ENCODE measurements at regions not wholly inside any gene's neighbourhood (a gene's known extent, or its start where the extent isn't known, plus 50 kb on each side); places are given as distances from the start of the nearest gene placed in this dataset.
"Not testable (repeated sequence)": the region's sequence is repeated elsewhere in the genome, so short reads cannot be mapped to it uniquely, and the experiment has no call there.

DNA sequence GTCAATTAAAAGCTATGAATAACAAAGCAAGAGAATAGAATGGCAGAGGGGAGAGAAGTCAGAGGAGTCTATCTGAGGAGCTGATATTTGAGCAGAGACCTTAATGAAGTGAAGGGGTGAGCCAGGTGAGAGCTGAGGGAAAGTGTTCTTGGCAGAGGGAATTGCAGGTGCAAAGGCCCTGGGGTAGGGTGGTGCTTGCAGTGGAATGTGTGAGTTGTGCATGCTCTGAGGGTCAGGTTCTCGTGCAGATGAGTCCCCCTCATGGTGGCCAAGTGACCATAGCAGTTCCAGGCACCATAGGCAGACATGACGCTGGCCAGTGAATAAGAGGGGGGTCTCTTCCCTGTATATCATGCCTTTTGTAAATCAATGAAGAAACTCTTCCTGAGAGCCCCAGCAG is 58.9 kb upstream of the ALX4 start:
- Histone ChIP-seq H3K23ac (ENCODE audit: insufficient read length, low read depth, low read length) (no peak overlapping the region), H3K14ac (ENCODE audit: insufficient read depth, low read length) (no peak overlapping the region), H3K4ac (ENCODE audit: low read depth, low read length) (no peak overlapping the region), H3K4me2 (ENCODE audit: insufficient read depth, insufficient read length, low read length) (no peak overlapping the region), H4K8ac (replicated peaks; ENCODE audit: insufficient read length, low read depth, low read length) (no peak overlapping the region), H3T11ph (ENCODE audit: low read length) (no peak overlapping the region), H3K9me3 (ENCODE audit: control insufficient read depth, low read depth, low read length) (no peaks in the 10 kb centered on the region), H3K79me2 (ENCODE audit: insufficient read depth, low read length) (no peaks in the 10 kb centered on the region), H3K9ac (ENCODE audit: extremely low read depth, insufficient read length, low read length) (no peak overlapping the region), H2BK120ac (ENCODE audit: low read depth, low read length, poor library complexity, severe bottlenecking) (no peak overlapping the region), H4K91ac (ENCODE audit: insufficient read length, low read depth, low read length) (no peak overlapping the region), H2AK5ac (ENCODE audit: insufficient read length, low read length) (no peak overlapping the region), H2BK15ac (ENCODE audit: low read depth, low read length) (no peak overlapping the region), H3K27ac (ENCODE audit: insufficient read length, low read depth, low read length) (no peak overlapping the region), H2BK5ac (ENCODE audit: insufficient read length, low read length) (no peak overlapping the region), H3K79me1 (ENCODE audit: insufficient read depth, low read depth, low read length, poor library complexity, severe bottlenecking) (no peaks in the 10 kb centered on the region), H3K18ac (ENCODE audit: insufficient read length, low read depth, low read length) (no peak overlapping the region), H2AFZ (ENCODE audit: low read length) (no peak overlapping the region), H3K56ac (ENCODE audit: insufficient read length, low read depth, low read length) (no peak overlapping the region), H2BK20ac (ENCODE audit: low read depth, low read length, poor library complexity, severe bottlenecking) (no peak overlapping the region), H3K4me1 (ENCODE audit: insufficient read depth, low read length) (no peaks in the 10 kb centered on the region), H3K23me2 (ENCODE audit: insufficient read length, low read depth, low read length, poor library complexity, severe bottlenecking) (no peaks in the 10 kb centered on the region), H4K5ac (ENCODE audit: insufficient read length, low read depth, low read length) (no peak overlapping the region), H4K20me1 (ENCODE audit: control insufficient read depth, insufficient read depth, insufficient read length) (no peaks in the 10 kb centered on the region), H2BK12ac (ENCODE audit: insufficient read length, low read depth, low read length) (no peak overlapping the region), H3K27me3 (ENCODE audit: insufficient read depth, low read length) (no peaks in the 10 kb centered on the region)
- H3K36me3 Mint-ChIP-seq (ENCODE audit: insufficient read depth in 1 of 3, low read depth in 3 of 3) = no peaks in the 10 kb centered on the region
- peaks cover 10% of the 10 kb centered on the region for H3K27me3 Mint-ChIP-seq (ENCODE audit: low read depth)
- no CpG with 5 or more reads among the region's 2 CpGs for WGBS (ENCODE audit: extremely low coverage, insufficient read length, low lambda C conversion rate)
- DNase-seq = no peak
- no peak overlapping the region for H3K4me3 Mint-ChIP-seq
- no peaks in the 10 kb centered on the region; a peak in 1 of 5 replicates for H3K9me3 Mint-ChIP-seq
- no peak overlapping the region for H3K27ac Mint-ChIP-seq
- peaks cover 24 to 30% of the 10 kb centered on the region in 2 experiments for H3K4me1 Mint-ChIP-seq
- TF ChIP-seq CTCF (conservative IDR thresholded peaks at IDR 0.05) = no peak

DNA sequence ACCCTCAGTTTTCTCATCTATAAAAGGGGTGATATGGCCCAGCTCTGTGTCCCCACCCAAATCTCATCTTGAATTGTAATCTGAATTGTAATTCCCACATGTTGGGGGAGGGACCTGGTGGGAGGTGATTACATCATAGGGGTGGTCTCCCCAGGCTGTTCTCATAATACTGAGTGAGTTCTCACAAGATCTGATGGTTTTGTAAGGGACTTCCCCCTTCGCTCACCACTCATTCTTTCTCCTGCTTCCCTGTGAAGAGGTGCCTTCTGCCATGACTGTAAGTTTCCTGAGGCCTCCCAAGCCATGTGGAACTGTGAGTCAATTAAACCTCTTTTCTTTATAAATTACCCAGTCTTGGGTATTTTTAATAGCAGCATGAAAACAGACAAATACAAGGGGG is 61.1 kb upstream of the ALX4 start:
- H3K79me1 ChIP-seq (ENCODE audit: insufficient read depth, low read depth, low read length, poor library complexity, severe bottlenecking) = not testable (repeated sequence)

More for the DNA sequence above, 61.1 kb upstream of the ALX4 start:
- H4K20me1 ChIP-seq (ENCODE audit: control insufficient read depth, insufficient read depth, insufficient read length); H3K27me3 ChIP-seq (ENCODE audit: insufficient read depth, low read length); DNase-seq; H3K4me3 Mint-ChIP-seq; H2AFZ ChIP-seq (ENCODE audit: low read length); H3K27ac ChIP-seq (ENCODE audit: insufficient read length, low read depth, low read length); H3K27ac Mint-ChIP-seq; H2BK15ac ChIP-seq (ENCODE audit: low read depth, low read length); H3K9me3 ChIP-seq (ENCODE audit: control insufficient read depth, low read depth, low read length); H3K9ac ChIP-seq (ENCODE audit: extremely low read depth, insufficient read length, low read length); H4K8ac ChIP-seq (replicated peaks; ENCODE audit: insufficient read length, low read depth, low read length); H3K4me1 ChIP-seq (ENCODE audit: insufficient read depth, low read length); H3K23me2 ChIP-seq (ENCODE audit: insufficient read length, low read depth, low read length, poor library complexity, severe bottlenecking); H2BK120ac ChIP-seq (ENCODE audit: low read depth, low read length, poor library complexity, severe bottlenecking); H3K36me3 Mint-ChIP-seq (ENCODE audit: insufficient read depth in 1 of 3, low read depth in 3 of 3); H3K4ac ChIP-seq (ENCODE audit: low read depth, low read length); H2BK5ac ChIP-seq (ENCODE audit: insufficient read length, low read length); H3K9me3 Mint-ChIP-seq; H2BK12ac ChIP-seq (ENCODE audit: insufficient read length, low read depth, low read length); H3K56ac ChIP-seq (ENCODE audit: insufficient read length, low read depth, low read length); H2BK20ac ChIP-seq (ENCODE audit: low read depth, low read length, poor library complexity, severe bottlenecking); H4K5ac ChIP-seq (ENCODE audit: insufficient read length, low read depth, low read length); H3K23ac ChIP-seq (ENCODE audit: insufficient read length, low read depth, low read length); H3T11ph ChIP-seq (ENCODE audit: low read length); H4K91ac ChIP-seq (ENCODE audit: insufficient read length, low read depth, low read length); H3K79me2 ChIP-seq (ENCODE audit: insufficient read depth, low read length); H3K14ac ChIP-seq (ENCODE audit: insufficient read depth, low read length); H2AK5ac ChIP-seq (ENCODE audit: insufficient read length, low read length); H3K18ac ChIP-seq (ENCODE audit: insufficient read length, low read depth, low read length); H3K4me2 ChIP-seq (ENCODE audit: insufficient read depth, insufficient read length, low read length): not testable (repeated sequence)
- Mint-ChIP-seq H3K4me1 (peaks cover 24 to 26% of the 10 kb centered on the region in 2 experiments), H3K27me3 (ENCODE audit: low read depth) (peaks cover 29% of the 10 kb centered on the region)
- WGBS (ENCODE audit: extremely low coverage, insufficient read length, low lambda C conversion rate) = no CpG with 5 or more reads among the region's 1 CpG
